GM10266 (cell line): ENCODE measurements at regions not wholly inside any gene's neighbourhood (a gene's known extent, or its start where the extent isn't known, plus 50 kb on each side); places are given as distances from the start of the nearest gene placed in this dataset.

Source experiments
- DNase-seq: peaks from one replicate; pipeline ENCODE4 v3.0.0; 2012; ENCODE audit errors: extremely low spot score
- TF ChIP-seq, protein P1 (sequence below): IDR thresholded peaks from 2 replicates; pipeline ENCODE4 v1.5.1; 2012; ENCODE audit warnings: mild to moderate bottlenecking, low read depth; ENCODE audit not compliant: control insufficient read depth, insufficient read depth; ENCODE audit errors: missing control alignments

GRCh38 chr20:56801971-56802755, 173.1 kb downstream of the TFAP2C start:
- TF ChIP-seq, protein P1, sequence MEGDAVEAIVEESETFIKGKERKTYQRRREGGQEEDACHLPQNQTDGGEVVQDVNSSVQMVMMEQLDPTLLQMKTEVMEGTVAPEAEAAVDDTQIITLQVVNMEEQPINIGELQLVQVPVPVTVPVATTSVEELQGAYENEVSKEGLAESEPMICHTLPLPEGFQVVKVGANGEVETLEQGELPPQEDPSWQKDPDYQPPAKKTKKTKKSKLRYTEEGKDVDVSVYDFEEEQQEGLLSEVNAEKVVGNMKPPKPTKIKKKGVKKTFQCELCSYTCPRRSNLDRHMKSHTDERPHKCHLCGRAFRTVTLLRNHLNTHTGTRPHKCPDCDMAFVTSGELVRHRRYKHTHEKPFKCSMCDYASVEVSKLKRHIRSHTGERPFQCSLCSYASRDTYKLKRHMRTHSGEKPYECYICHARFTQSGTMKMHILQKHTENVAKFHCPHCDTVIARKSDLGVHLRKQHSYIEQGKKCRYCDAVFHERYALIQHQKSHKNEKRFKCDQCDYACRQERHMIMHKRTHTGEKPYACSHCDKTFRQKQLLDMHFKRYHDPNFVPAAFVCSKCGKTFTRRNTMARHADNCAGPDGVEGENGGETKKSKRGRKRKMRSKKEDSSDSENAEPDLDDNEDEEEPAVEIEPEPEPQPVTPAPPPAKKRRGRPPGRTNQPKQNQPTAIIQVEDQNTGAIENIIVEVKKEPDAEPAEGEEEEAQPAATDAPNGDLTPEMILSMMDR, result no peak
- no peak for DNase-seq

- DNase-seq, result no peak
- TF ChIP-seq, protein P1, result no peak
Observed at GRCh38 chr20:56802805-56803204, 173.7 kb downstream of the TFAP2C start.

GRCh38 chr20:56805313-56805712, 176.2 kb downstream of the TFAP2C start:
- no peak for DNase-seq
- TF ChIP-seq, protein P1, result no peak

DNA sequence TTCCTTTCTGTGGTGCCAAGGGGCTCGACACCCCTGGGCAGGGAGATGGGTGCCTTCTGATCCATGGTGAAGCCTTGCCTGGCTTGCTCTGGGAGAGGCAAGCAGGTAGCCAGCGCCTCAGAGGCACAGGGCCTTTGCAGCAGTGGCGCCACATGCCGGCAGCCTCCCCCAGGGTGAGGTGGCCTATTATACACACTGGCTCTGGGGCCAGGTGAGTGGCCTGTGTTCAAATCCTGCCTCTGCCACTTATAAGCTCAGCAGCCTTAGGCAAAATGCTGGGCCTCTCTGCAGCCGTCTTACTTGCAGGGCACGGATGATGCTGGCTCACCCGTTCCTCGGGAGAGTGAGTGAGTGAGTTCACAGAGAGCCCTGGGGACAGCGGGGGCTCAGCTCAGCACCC, 176.9 kb downstream of the TFAP2C start:
- DNase-seq, result no peak
- TF ChIP-seq, protein P1, result no peak

- no peak for DNase-seq
- TF ChIP-seq, protein P1, result no peak
Observed at GRCh38 chr20:56806952-56807517, 177.9 kb downstream of the TFAP2C start.

DNA sequence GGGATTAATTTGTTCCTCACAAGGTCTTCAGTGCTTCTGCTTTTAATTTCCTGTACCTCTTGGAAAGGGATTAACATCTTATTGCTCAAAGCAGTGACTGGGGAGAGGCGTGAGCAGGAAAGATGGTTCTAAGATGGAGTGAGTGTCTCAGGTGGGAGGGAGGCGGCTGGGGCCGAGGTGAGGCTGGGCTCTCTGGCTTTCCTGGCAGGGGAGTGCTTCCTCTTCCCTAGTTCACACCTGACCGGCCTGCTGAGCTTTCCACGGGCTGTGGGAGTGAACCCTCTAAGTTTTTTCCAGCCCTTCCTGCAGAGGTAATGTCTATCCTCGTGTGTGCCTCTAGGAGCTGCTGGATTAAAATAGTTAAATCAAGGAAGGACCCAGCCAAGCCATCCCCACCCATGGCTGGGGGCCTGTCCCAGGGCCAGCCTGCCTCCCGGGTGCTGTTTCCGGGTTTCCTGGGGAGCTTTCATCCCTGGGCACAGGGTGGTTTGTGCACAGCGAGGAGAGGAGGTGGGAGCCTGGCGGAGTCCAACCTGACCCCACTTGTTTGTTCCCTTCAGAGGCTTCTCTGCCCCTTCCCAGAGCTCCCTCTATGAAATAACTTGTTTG, 179.1 kb downstream of the TFAP2C start:
- DNase-seq, result no peak

More for the DNA sequence above, 179.1 kb downstream of the TFAP2C start:
- TF ChIP-seq, protein P1, result no peak
